OCI-LY7 (cell line): ENCODE measurements at regions not wholly inside any gene's neighbourhood (a gene's known extent, or its start where the extent isn't known, plus 50 kb on each side); places are given as distances from the start of the nearest gene placed in this dataset.

ENCODE experiments used
- CTCF ChIP-seq: fragments of 200-600 bp; sonication (generic); conservative IDR thresholded peaks from 2 replicates; pipeline ENCODE4 v1.5.1; 2014; ENCODE audit warnings: mild to moderate bottlenecking, antibody characterized with exemption, low read length, moderate library complexity, mixed read lengths
- EZH2phosphoT487 ChIP-seq: fragments of 200-600 bp; sonication (generic); IDR thresholded peaks from 2 replicates; pipeline ENCODE4 v1.6.1; 2018; ENCODE audit warnings: low read depth, borderline replicate concordance, mild to moderate bottlenecking, mixed run types, antibody characterized with exemption, low read length, moderate library complexity, mixed read lengths

GRCh38 chr2:56018267-56018666, 94.7 kb upstream of the EFEMP1 start:
- TF ChIP-seq CTCF (no peak), EZH2phosphoT487 (no peak)
